HCT116 (cell line): ENCODE measurements at regions not wholly inside any gene's neighbourhood (a gene's known extent, or its start where the extent isn't known, plus 50 kb on each side); places are given as distances from the start of the nearest gene placed in this dataset.

Source experiments
- ATAC-seq: fragments of 200-7000 bp; cut with Tn5 transposase; 2 replicates; pipeline ENCODE4 v1.9.1; 2020; ENCODE audit warnings: mild to moderate bottlenecking, moderate library complexity
- BruUV-seq: library from RNA; stranded (reverse); fragments of 400-500 nt; replicated peaks from 2 replicates; lab custom pipeline; 2021; lab: Mats Ljungman, UMichigan
- CTCF ChIA-PET: fragments of 300-600 bp; sonication (Branson Sonifier 250); formaldehyde crosslinking; loops from one replicate; lab custom pipeline; 2021; ENCODE audit warnings: antibody characterized with exemption; lab: Charles Lee
- POLR2A ChIA-PET: fragments of 300-600, 350-600 bp; sonication (Branson Sonifier 250); formaldehyde crosslinking; loops from one replicate; lab custom pipeline; 2021; ENCODE audit warnings: antibody characterized with exemption; lab: Charles Lee
- RAD21 ChIA-PET, 2 experiments: fragments of 300-600 bp; sonication (Branson Sonifier 250); formaldehyde crosslinking; loops; one replicate each; lab custom pipeline; 2023; ENCODE audit warnings: low total read pairs in 2 of 2; ENCODE audit not compliant: uncharacterized antibody in 2 of 2, unreplicated experiment in 2 of 2, low non-redundant PET in 1 of 2; lab: Charles Lee
- DNase-seq: peaks from one replicate; pipeline ENCODE4 v3.0.0-alpha.2; 2010; ENCODE audit warnings: low read depth, low spot score
- H2AFZ ChIP-seq: fragments of 200-600 bp; shearing (Covaris generic), sonication (generic); 2 replicates; pipeline ENCODE4 v1.6.1; 2017; ENCODE audit warnings: low read depth, mixed run types, mixed read lengths, antibody characterized with exemption, low read length; ENCODE audit not compliant: poor library complexity, severe bottlenecking
- H3K27ac ChIP-seq: 2 replicates; pipeline ENCODE4 v1.5.1; 2012; ENCODE audit warnings: low read depth, low read length
- H3K27me3 ChIP-seq: fragments of 200-600 bp; sonication (generic); 2 replicates; pipeline ENCODE4 v1.6.1; 2016; ENCODE audit warnings: mixed run types, low read length, mixed read lengths; ENCODE audit not compliant: insufficient read depth
- H3K36me3 ChIP-seq, 2 experiments: fragments of 200-500 bp in 1 of 2; fragments of 200-600 bp in 1 of 2; sonication (Bioruptor generic) in 1 of 2; sonication (generic) in 1 of 2; 2 replicates each; pipeline versions ENCODE4 v1.5.1 to v1.6.1; 2014 to 2016; ENCODE audit warnings: low read length in 2 of 2, inconsistent platforms in 1 of 2, mixed read lengths in 1 of 2, mixed run types in 1 of 2; ENCODE audit not compliant: insufficient read depth in 2 of 2, control insufficient read depth in 1 of 2
- H3K4me1 ChIP-seq, 2 experiments: fragments of 200-600 bp in 1 of 2; sonication (generic) in 1 of 2; 2 replicates each; pipeline versions ENCODE4 v1.5.1 to v1.6.1; 2012 to 2017; ENCODE audit warnings: low read length in 2 of 2, inconsistent platforms in 1 of 2, mild to moderate bottlenecking in 1 of 2, mixed read lengths in 1 of 2, mixed run types in 1 of 2, moderate library complexity in 1 of 2; ENCODE audit not compliant: insufficient read depth in 2 of 2, control insufficient read depth in 1 of 2
- H3K4me2 ChIP-seq: fragments of 200-600 bp; sonication (generic); 2 replicates; pipeline ENCODE4 v1.6.1; 2017; ENCODE audit warnings: mixed run types, low read length, mixed read lengths
- H3K4me3 ChIP-seq, 2 experiments: fragments of 200-600 bp in 1 of 2; sonication (generic) in 1 of 2; replicated peaks in 1 of 2; 2 replicates each; pipeline ENCODE4 v1.5.1; 2011 to 2016; ENCODE audit warnings: low read length in 2 of 2, control low read depth in 1 of 2, low read depth in 1 of 2, mild to moderate bottlenecking in 1 of 2, mixed read lengths in 1 of 2, mixed run types in 1 of 2
- H3K79me2 ChIP-seq: fragments of 200-600 bp; sonication (generic); 2 replicates; pipeline ENCODE4 v1.6.1; 2017; ENCODE audit warnings: mild to moderate bottlenecking, mixed run types, low read length, moderate library complexity, mixed read lengths; ENCODE audit not compliant: insufficient read depth
- H3K9ac ChIP-seq: fragments of 200-600 bp; sonication (generic); 2 replicates; pipeline ENCODE4 v1.6.1; 2016; ENCODE audit warnings: low read length, mixed read lengths
- H3K9me2 ChIP-seq: fragments of 200-600 bp; sonication (generic), shearing (Covaris generic); 2 replicates; pipeline ENCODE4 v1.6.1; 2017; ENCODE audit warnings: mixed run types, mild to moderate bottlenecking, moderate library complexity; ENCODE audit not compliant: insufficient read depth
- H3K9me3 ChIP-seq, 2 experiments: fragments of 200-500 bp in 1 of 2; fragments of 200-600 bp in 1 of 2; sonication (Bioruptor generic) in 1 of 2; sonication (generic) in 1 of 2; 2 replicates each; pipeline ENCODE4 v1.6.1; 2014 to 2017; ENCODE audit warnings: low read length in 2 of 2, mixed read lengths in 2 of 2, inconsistent platforms in 1 of 2, low read depth in 1 of 2, mild to moderate bottlenecking in 1 of 2, mixed run types in 1 of 2, moderate library complexity in 1 of 2; ENCODE audit not compliant: control insufficient read depth in 1 of 2, insufficient read depth in 1 of 2
- H4K20me1 ChIP-seq: fragments of 200-600 bp; sonication (generic), shearing (Covaris generic); 2 replicates; pipeline ENCODE4 v1.6.1; 2017; ENCODE audit warnings: mixed run types, mild to moderate bottlenecking, moderate library complexity; ENCODE audit not compliant: insufficient read depth
- ELF1 ChIP-seq: IDR thresholded peaks from 2 replicates; pipeline ENCODE4 v1.6.1; 2012; ENCODE audit warnings: low read depth, borderline replicate concordance
- EZH2phosphoT487 ChIP-seq: fragments of 200-600 bp; IDR thresholded peaks from 2 replicates; pipeline ENCODE4 v1.6.1; 2018; ENCODE audit warnings: antibody characterized with exemption, borderline replicate concordance
- FOSL1 ChIP-seq: IDR thresholded peaks from 2 replicates; pipeline ENCODE4 v1.6.1; 2012; ENCODE audit warnings: low read depth
- JUND ChIP-seq: IDR thresholded peaks from 2 replicates; pipeline ENCODE4 v1.6.1; 2012
- POLR2A ChIP-seq: IDR thresholded peaks from 2 replicates; pipeline ENCODE4 v1.7.0; 2011; ENCODE audit warnings: borderline replicate concordance; ENCODE audit not compliant: insufficient read depth, insufficient read length; ENCODE audit errors: extremely low read depth
- POLR2AphosphoS5 ChIP-seq: IDR thresholded peaks from 2 replicates; pipeline ENCODE4 v1.6.1; 2011; ENCODE audit warnings: mild to moderate bottlenecking, low read depth, low read length, moderate library complexity
- ZFX ChIP-seq: fragments of 450-650 bp; IDR thresholded peaks from 2 replicates; pipeline ENCODE4 v1.6.1; 2017
- intact Hi-C: fragments of 100-400 bp; cut with micrococcal nuclease; formaldehyde crosslinking; loops from 2 replicates; pipeline ENCODE4 v1.10.0; 2022
- TF ChIP-seq, protein P1 (sequence below): IDR thresholded peaks from 2 replicates; pipeline ENCODE4 v1.6.1; 2012
- TF ChIP-seq, protein P2 (sequence below): IDR thresholded peaks from 2 replicates; pipeline ENCODE4 v1.6.1; 2011; ENCODE audit warnings: mild to moderate bottlenecking, low read length, moderate library complexity; ENCODE audit not compliant: insufficient replicate concordance; ENCODE audit errors: extremely low read depth

DNA sequence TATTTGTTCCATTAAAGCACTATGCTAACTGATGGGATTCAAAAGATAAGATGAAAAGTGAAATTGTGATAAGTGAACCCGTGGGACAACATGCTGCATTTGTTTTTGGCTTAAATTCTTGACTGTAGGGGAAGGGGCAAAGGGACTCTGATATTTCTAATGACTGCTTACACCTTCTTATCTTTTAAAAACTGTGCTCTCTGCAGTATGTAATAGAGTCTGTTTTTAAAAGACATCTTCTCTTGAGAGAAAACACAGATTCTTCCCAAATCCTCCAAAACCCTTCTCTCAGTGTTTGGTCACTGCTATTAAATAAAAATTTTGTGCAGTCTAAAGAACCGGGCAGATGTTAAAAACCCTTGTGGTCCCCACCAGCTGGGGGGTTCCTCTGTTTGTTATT lies 327.8 kb upstream of the FANCL start:
- no peaks in the 10 kb centered on the region for H3K4me1 ChIP-seq
- DNase-seq (no peak), ATAC-seq (no peak)
- intact Hi-C loops, result loop anchor here (5.0 kb wide), 1 partner anchor 812 kb away; no protein-coding TSS in a partner anchor
- no peaks in the 10 kb centered on the region for H3K36me3 ChIP-seq
- H3K4me2 ChIP-seq, result no peak overlapping the region
- no TSS peak for BruUV-seq
- no peak overlapping the region for H3K4me3 ChIP-seq
- RAD21 ChIA-PET, result no interaction called here
- H2AFZ ChIP-seq, result no peak overlapping the region
- H3K9me2 ChIP-seq, result no peaks in the 10 kb centered on the region
- H3K9ac ChIP-seq, result no peak overlapping the region
- TF ChIP-seq ELF1, result no peak
- TF ChIP-seq FOSL1, result no peak
- TF ChIP-seq JUND, result no peak
- POLR2A ChIA-PET, result no interaction called here
- no peaks in the 10 kb centered on the region for H3K79me2 ChIP-seq
- no peaks in the 10 kb centered on the region for H4K20me1 ChIP-seq
- no peak overlapping the region for H3K27ac ChIP-seq
- H3K9me3 ChIP-seq, result no peaks in the 10 kb centered on the region
- CTCF ChIA-PET, result no interaction called here
- H3K27me3 ChIP-seq, result no peaks in the 10 kb centered on the region

DNA sequence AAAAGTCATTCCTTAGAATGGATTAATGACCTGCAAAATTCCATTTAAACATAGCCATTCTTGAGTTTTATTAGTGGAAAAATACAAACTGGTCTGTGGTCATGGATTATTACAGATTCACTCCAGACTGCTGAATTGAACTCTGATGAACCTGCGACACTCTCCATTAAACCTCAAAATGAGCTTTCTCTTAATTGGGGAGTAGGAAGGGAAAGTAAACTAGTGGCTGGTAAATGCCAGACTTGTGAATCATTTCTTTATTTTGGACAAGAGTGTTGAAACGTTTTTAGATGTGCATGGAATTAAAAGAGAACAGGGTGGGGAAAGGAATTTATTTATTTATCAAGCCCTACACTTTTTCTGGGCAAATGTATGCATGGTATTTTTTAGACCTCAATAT lies 321.2 kb upstream of the FANCL start:
- Histone ChIP-seq H3K27me3 (no peaks in the 10 kb centered on the region), H3K4me2 (peak overlapping the region; percentile 7; the same call in 1 of the 2 replicates), H3K36me3 (no peaks in the 10 kb centered on the region), H3K9me2 (no peaks in the 10 kb centered on the region), H3K79me2 (no peaks in the 10 kb centered on the region), H3K27ac (no peak overlapping the region), H3K9me3 (no peaks in the 10 kb centered on the region), H4K20me1 (no peaks in the 10 kb centered on the region), H3K4me3 (no peak overlapping the region), H3K9ac (no peak overlapping the region), H3K4me1 (peaks cover 4 to 8% of the 10 kb centered on the region in 2 experiments; a peak in 3 of 4 replicates), H2AFZ (no peak overlapping the region)
- BruUV-seq, result no TSS peak
- CTCF ChIA-PET, result no interaction called here
- ATAC-seq (no peak), DNase-seq (no peak)
- RAD21 ChIA-PET, result no interaction called here
- intact Hi-C loops, result no loop called here
- TF ChIP-seq, protein P1, sequence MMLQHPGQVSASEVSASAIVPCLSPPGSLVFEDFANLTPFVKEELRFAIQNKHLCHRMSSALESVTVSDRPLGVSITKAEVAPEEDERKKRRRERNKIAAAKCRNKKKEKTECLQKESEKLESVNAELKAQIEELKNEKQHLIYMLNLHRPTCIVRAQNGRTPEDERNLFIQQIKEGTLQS, result no peak
- TF ChIP-seq JUND, result no peak
- TF ChIP-seq, protein P2, sequence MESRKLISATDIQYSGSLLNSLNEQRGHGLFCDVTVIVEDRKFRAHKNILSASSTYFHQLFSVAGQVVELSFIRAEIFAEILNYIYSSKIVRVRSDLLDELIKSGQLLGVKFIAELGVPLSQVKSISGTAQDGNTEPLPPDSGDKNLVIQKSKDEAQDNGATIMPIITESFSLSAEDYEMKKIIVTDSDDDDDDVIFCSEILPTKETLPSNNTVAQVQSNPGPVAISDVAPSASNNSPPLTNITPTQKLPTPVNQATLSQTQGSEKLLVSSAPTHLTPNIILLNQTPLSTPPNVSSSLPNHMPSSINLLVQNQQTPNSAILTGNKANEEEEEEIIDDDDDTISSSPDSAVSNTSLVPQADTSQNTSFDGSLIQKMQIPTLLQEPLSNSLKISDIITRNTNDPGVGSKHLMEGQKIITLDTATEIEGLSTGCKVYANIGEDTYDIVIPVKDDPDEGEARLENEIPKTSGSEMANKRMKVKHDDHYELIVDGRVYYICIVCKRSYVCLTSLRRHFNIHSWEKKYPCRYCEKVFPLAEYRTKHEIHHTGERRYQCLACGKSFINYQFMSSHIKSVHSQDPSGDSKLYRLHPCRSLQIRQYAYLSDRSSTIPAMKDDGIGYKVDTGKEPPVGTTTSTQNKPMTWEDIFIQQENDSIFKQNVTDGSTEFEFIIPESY, result no peak
- TF ChIP-seq EZH2phosphoT487, result no peak
- no peak for TF ChIP-seq FOSL1
- TF ChIP-seq POLR2AphosphoS5, result no peak
- no peak for TF ChIP-seq ZFX
- no peak for TF ChIP-seq POLR2A
- POLR2A ChIA-PET, result no interaction called here
